ENCODE measurements at regions not wholly inside any gene's neighbourhood (a gene's known extent, or its start where the extent isn't known, plus 50 kb on each side); places are given as distances from the start of the nearest gene placed in this dataset.

GRCh38 chr13:97629601-97630272 lies 195.8 kb downstream of the RAP2A start:
- POLR2A ChIA-PET = no interaction called here
- no peak for DNase-seq (ENCODE audit: extremely low spot score)
- CTCF ChIA-PET = no interaction called here
- no peak for TF ChIP-seq PKNOX1 (IDR thresholded peaks at IDR 0.05)
- no peak for TF ChIP-seq ELF4 (IDR thresholded peaks at IDR 0.05)
- TF ChIP-seq L3MBTL2 (conservative IDR thresholded peaks at IDR 0.05) = no peak
- no peak for TF ChIP-seq CTBP1 (IDR thresholded peaks at IDR 0.05; ENCODE audit: borderline replicate concordance)
- no peak for TF ChIP-seq FOXA1 (IDR thresholded peaks at IDR 0.05)
- no peak for TF ChIP-seq TARDBP (IDR thresholded peaks at IDR 0.05)
- TF ChIP-seq SP1 (IDR thresholded peaks at IDR 0.05) = no peak
- no peak for TF ChIP-seq FOXK2 (IDR thresholded peaks at IDR 0.05)
- TF ChIP-seq HDGF (IDR thresholded peaks at IDR 0.05; ENCODE audit: borderline replicate concordance) = no peak
- no peak for TF ChIP-seq NFRKB (IDR thresholded peaks at IDR 0.05)
- no peak for TF ChIP-seq FOXM1 (IDR thresholded peaks at IDR 0.05; ENCODE audit: borderline replicate concordance)
- no peak for TF ChIP-seq SUZ12 (IDR thresholded peaks at IDR 0.05)
- TF ChIP-seq ZNF384 (IDR thresholded peaks at IDR 0.05) = no peak
- TF ChIP-seq LEF1 (IDR thresholded peaks at IDR 0.05; ENCODE audit: borderline replicate concordance) = no peak
- no peak for TF ChIP-seq ARNT (IDR thresholded peaks at IDR 0.05)
- TF ChIP-seq BHLHE40 (IDR thresholded peaks at IDR 0.05; ENCODE audit: borderline replicate concordance) = no peak

- no peak for DNase-seq (ENCODE audit: extremely low spot score)
- ChIA-PET CTCF (no interaction called here), POLR2A (no interaction called here)
- TF ChIP-seq FOXK2 (IDR thresholded peaks at IDR 0.05) = no peak
- TF ChIP-seq NFRKB (IDR thresholded peaks at IDR 0.05) = no peak
- no peak for TF ChIP-seq SUZ12 (IDR thresholded peaks at IDR 0.05)
- TF ChIP-seq FOXM1 (IDR thresholded peaks at IDR 0.05; ENCODE audit: borderline replicate concordance) = no peak
- no peak for TF ChIP-seq PKNOX1 (IDR thresholded peaks at IDR 0.05)
- no peak for TF ChIP-seq TARDBP (IDR thresholded peaks at IDR 0.05)
- TF ChIP-seq LEF1 (IDR thresholded peaks at IDR 0.05; ENCODE audit: borderline replicate concordance) = no peak
- no peak for TF ChIP-seq SP1 (IDR thresholded peaks at IDR 0.05)
- TF ChIP-seq ZNF384 (IDR thresholded peaks at IDR 0.05) = no peak
Measured at GRCh38 chr13:97630725-97631124, 196.8 kb downstream of the RAP2A start.

GRCh38 chr13:97631158-97631557 lies 197.2 kb downstream of the RAP2A start:
- ChIA-PET POLR2A (no interaction called here), CTCF (no interaction called here)
- no peak for TF ChIP-seq L3MBTL2 (conservative IDR thresholded peaks at IDR 0.05)
- no peak for TF ChIP-seq CTBP1 (IDR thresholded peaks at IDR 0.05; ENCODE audit: borderline replicate concordance)
- TF ChIP-seq BHLHE40 (IDR thresholded peaks at IDR 0.05; ENCODE audit: borderline replicate concordance) = no peak
- no peak for TF ChIP-seq FOXA1 (IDR thresholded peaks at IDR 0.05)
- no peak for TF ChIP-seq TARDBP (IDR thresholded peaks at IDR 0.05)
- TF ChIP-seq HDGF (IDR thresholded peaks at IDR 0.05; ENCODE audit: borderline replicate concordance) = no peak
- TF ChIP-seq PKNOX1 (IDR thresholded peaks at IDR 0.05) = no peak
- DNase-seq (ENCODE audit: extremely low spot score) = no peak

GRCh38 chr13:97639236-97639635 lies 205.3 kb downstream of the RAP2A start:
- ChIA-PET CTCF (no interaction called here), POLR2A (no interaction called here)
- no peak for TF ChIP-seq SP1 (IDR thresholded peaks at IDR 0.05)
- TF ChIP-seq ELF4 (IDR thresholded peaks at IDR 0.05) = no peak
- no peak for TF ChIP-seq CTBP1 (IDR thresholded peaks at IDR 0.05; ENCODE audit: borderline replicate concordance)
- no peak for TF ChIP-seq HDGF (IDR thresholded peaks at IDR 0.05; ENCODE audit: borderline replicate concordance)
- no peak for TF ChIP-seq PKNOX1 (IDR thresholded peaks at IDR 0.05)
- no peak for TF ChIP-seq FOXA1 (IDR thresholded peaks at IDR 0.05)
- TF ChIP-seq ZNF384 (IDR thresholded peaks at IDR 0.05) = no peak
- TF ChIP-seq L3MBTL2 (conservative IDR thresholded peaks at IDR 0.05) = no peak
- TF ChIP-seq FOXM1 (IDR thresholded peaks at IDR 0.05; ENCODE audit: borderline replicate concordance) = no peak
- no peak for TF ChIP-seq SUZ12 (IDR thresholded peaks at IDR 0.05)
- no peak for TF ChIP-seq NFRKB (IDR thresholded peaks at IDR 0.05)
- TF ChIP-seq BHLHE40 (IDR thresholded peaks at IDR 0.05; ENCODE audit: borderline replicate concordance) = no peak
- TF ChIP-seq TARDBP (IDR thresholded peaks at IDR 0.05) = no peak
- TF ChIP-seq LEF1 (IDR thresholded peaks at IDR 0.05; ENCODE audit: borderline replicate concordance) = no peak
- TF ChIP-seq FOXK2 (IDR thresholded peaks at IDR 0.05) = no peak
- TF ChIP-seq ARNT (IDR thresholded peaks at IDR 0.05) = no peak
- DNase-seq (ENCODE audit: extremely low spot score) = no peak

- no peak for DNase-seq (ENCODE audit: extremely low spot score)
- TF ChIP-seq SP1 (IDR thresholded peaks at IDR 0.05) = no peak
- TF ChIP-seq LEF1 (IDR thresholded peaks at IDR 0.05; ENCODE audit: borderline replicate concordance) = no peak
- TF ChIP-seq HDGF (IDR thresholded peaks at IDR 0.05; ENCODE audit: borderline replicate concordance) = no peak
- no peak for TF ChIP-seq ZNF384 (IDR thresholded peaks at IDR 0.05)
- TF ChIP-seq PKNOX1 (IDR thresholded peaks at IDR 0.05) = no peak
- no peak for TF ChIP-seq BHLHE40 (IDR thresholded peaks at IDR 0.05; ENCODE audit: borderline replicate concordance)
- no peak for TF ChIP-seq ARNT (IDR thresholded peaks at IDR 0.05)
- TF ChIP-seq ELF4 (IDR thresholded peaks at IDR 0.05) = no peak
- no peak for TF ChIP-seq FOXK2 (IDR thresholded peaks at IDR 0.05)
- TF ChIP-seq FOXM1 (IDR thresholded peaks at IDR 0.05; ENCODE audit: borderline replicate concordance) = no peak
- TF ChIP-seq SUZ12 (IDR thresholded peaks at IDR 0.05) = no peak
- TF ChIP-seq NFRKB (IDR thresholded peaks at IDR 0.05) = no peak
- TF ChIP-seq FOXA1 (IDR thresholded peaks at IDR 0.05) = no peak
- TF ChIP-seq CTBP1 (IDR thresholded peaks at IDR 0.05; ENCODE audit: borderline replicate concordance) = no peak
- no peak for TF ChIP-seq L3MBTL2 (conservative IDR thresholded peaks at IDR 0.05)
- no peak for TF ChIP-seq TARDBP (IDR thresholded peaks at IDR 0.05)
- ChIA-PET POLR2A (no interaction called here), CTCF (no interaction called here)
Measured at GRCh38 chr13:97640268-97640667, 206.3 kb downstream of the RAP2A start.
